CD4-positive, alpha-beta memory T cell (primary cell): ENCODE measurements at regions not wholly inside any gene's neighbourhood (a gene's known extent, or its start where the extent isn't known, plus 50 kb on each side); places are given as distances from the start of the nearest gene placed in this dataset.

Source experiments
- CTCF ChIA-PET: fragments of 350-600 bp; sonication (Branson Sonifier 250); formaldehyde crosslinking; loops from one replicate; lab custom pipeline; 2021; ENCODE audit warnings: inconsistent platforms; ENCODE audit not compliant: partially characterized antibody; lab: Charles Lee
- POLR2A ChIA-PET: fragments of 350-600 bp; sonication (Branson Sonifier 250); formaldehyde crosslinking; loops from one replicate; lab custom pipeline; 2021; ENCODE audit not compliant: partially characterized antibody; lab: Charles Lee
- DNase-seq, 5 donors: peaks; one replicate each; pipeline versions ENCODE4 v3.0.0 to v3.0.0-alpha.2; 2020 to 2022; ENCODE audit warnings: mixed read lengths in 1 of 5
- H3K27ac ChIP-seq: one replicate; pipeline ENCODE4 v1.7.0; 2013; ENCODE audit warnings: low read depth, low read length
- H3K27me3 ChIP-seq: 2 replicates; pipeline ENCODE4 v1.7.0; 2013; ENCODE audit warnings: mild to moderate bottlenecking, low read length, moderate library complexity; ENCODE audit not compliant: insufficient read depth
- H3K36me3 ChIP-seq: 2 replicates; pipeline ENCODE4 v1.7.0; 2013; ENCODE audit warnings: mild to moderate bottlenecking, low read length, moderate library complexity; ENCODE audit not compliant: insufficient read depth
- H3K4me1 ChIP-seq: 2 replicates; pipeline ENCODE4 v1.7.0; 2013; ENCODE audit warnings: mild to moderate bottlenecking, low read length, moderate library complexity; ENCODE audit not compliant: insufficient read depth
- H3K4me3 ChIP-seq, 2 donors: one replicate each; pipeline ENCODE4 v1.7.0; 2013; ENCODE audit warnings: low read length in 2 of 2, mild to moderate bottlenecking in 1 of 2
- H3K9me3 ChIP-seq, 2 donors: one replicate each; pipeline ENCODE4 v1.7.0; 2013; ENCODE audit warnings: low read length in 2 of 2, control low read depth in 1 of 2; ENCODE audit not compliant: control insufficient read depth in 1 of 2
- H3K27ac Mint-ChIP-seq, 7 donors: one replicate each; pipeline ENCODE4 v1.8.0; 2020 to 2021; ENCODE audit warnings: mixed read lengths in 7 of 7, mild to moderate bottlenecking in 6 of 7, inconsistent platforms in 3 of 7, moderate library complexity in 3 of 7
- H3K27me3 Mint-ChIP-seq, 2 donors: one replicate each; pipeline ENCODE4 v1.8.0; 2020 to 2021; ENCODE audit warnings: mixed read lengths in 2 of 2
- H3K36me3 Mint-ChIP-seq, 2 donors: one replicate each; pipeline ENCODE4 v1.8.0; 2020 to 2021; ENCODE audit warnings: mixed read lengths in 2 of 2, inconsistent platforms in 1 of 2, mild to moderate bottlenecking in 1 of 2
- H3K4me1 Mint-ChIP-seq, 4 donors: one replicate each; pipeline ENCODE4 v1.8.0; 2020 to 2021; ENCODE audit warnings: mixed read lengths in 4 of 4, mild to moderate bottlenecking in 1 of 4
- H3K4me3 Mint-ChIP-seq, 8 donors: one replicate each; pipeline ENCODE4 v1.8.0; 2020 to 2021; ENCODE audit warnings: mixed read lengths in 8 of 8, mild to moderate bottlenecking in 7 of 8, moderate library complexity in 6 of 8, inconsistent platforms in 3 of 8
- H3K9me3 Mint-ChIP-seq, 8 donors: one replicate each; pipeline ENCODE4 v1.8.0; 2020 to 2021; ENCODE audit warnings: mixed read lengths in 8 of 8, mild to moderate bottlenecking in 5 of 8, inconsistent platforms in 3 of 8, moderate library complexity in 1 of 8
- intact Hi-C: fragments of 100-400 bp; cut with micrococcal nuclease; formaldehyde crosslinking; loops from one replicate; pipeline ENCODE4 v1.15.1; 2023

DNA sequence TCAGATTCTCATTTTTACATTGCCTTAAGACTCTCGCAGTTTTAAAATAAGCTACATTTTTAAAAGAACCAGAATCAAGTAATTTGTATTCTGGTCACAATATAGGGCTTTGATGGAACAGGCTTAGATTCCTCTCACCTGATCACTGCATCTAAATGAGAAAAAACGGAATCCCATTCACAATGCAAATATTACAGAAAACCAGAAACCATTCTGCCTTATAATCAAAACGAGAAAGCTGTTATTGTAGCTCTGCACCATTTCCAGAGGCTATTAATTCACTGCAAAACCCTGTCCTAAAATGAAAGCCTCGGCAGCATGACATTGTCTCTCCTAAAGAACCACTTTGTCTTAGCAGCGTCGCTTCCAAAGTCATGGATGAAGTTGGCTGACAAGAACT, 116.1 kb upstream of the ZNF366 start:
- Mint-ChIP-seq H3K36me3 (no peaks in the 10 kb centered on the region), H3K27ac (no peak overlapping the region), H3K4me1 (no peaks in the 10 kb centered on the region), H3K4me3 (no peak overlapping the region), H3K9me3 (no peaks in the 10 kb centered on the region), H3K27me3 (peaks cover 6 to 11% of the 10 kb centered on the region in 2 donors)
- Histone ChIP-seq H3K27ac (no peak overlapping the region), H3K36me3 (no peaks in the 10 kb centered on the region), H3K4me1 (no peaks in the 10 kb centered on the region), H3K9me3 (no peaks in the 10 kb centered on the region), H3K27me3 (no peaks in the 10 kb centered on the region), H3K4me3 (no peak overlapping the region)
- CTCF ChIA-PET = interaction anchor here (2.5 kb wide), 1 partner anchor 12 kb away, joined by 14 read pairs; no protein-coding TSS in a partner anchor
- intact Hi-C loops = no loop called here
- POLR2A ChIA-PET = no interaction called here
- no peak for DNase-seq

- H3K27ac Mint-ChIP-seq = no peak overlapping the region
- DNase-seq = no peak
- H3K4me3 ChIP-seq = no peak overlapping the region
Measured at GRCh38 chr5:72622170-72622760, 115.1 kb upstream of the ZNF366 start.

DNA sequence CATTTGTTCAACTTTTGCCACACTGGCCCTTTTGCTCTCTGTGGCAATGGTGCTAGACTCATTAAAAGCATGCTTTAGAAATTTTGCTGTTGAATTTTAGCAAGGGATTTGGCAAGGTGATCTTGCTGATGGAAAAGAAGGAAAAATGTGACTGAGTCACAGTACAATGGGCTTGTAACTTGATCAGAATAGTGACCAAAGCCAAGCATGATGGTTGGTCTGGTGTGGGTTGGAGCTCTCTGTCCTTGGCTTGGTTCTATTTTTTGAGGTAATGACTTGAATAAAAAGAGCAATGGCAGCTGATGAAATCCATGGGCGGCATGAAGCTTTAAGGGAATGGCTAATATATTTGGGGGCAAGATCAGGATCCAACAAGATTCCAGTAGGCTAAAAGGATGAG, 114.4 kb upstream of the ZNF366 start:
- no peak for DNase-seq
- H3K4me3 ChIP-seq = no peak overlapping the region
- Mint-ChIP-seq H3K36me3 (no peaks in the 10 kb centered on the region), H3K27ac (no peak overlapping the region), H3K4me1 (no peaks in the 10 kb centered on the region), H3K9me3 (no peaks in the 10 kb centered on the region), H3K27me3 (peaks cover 6 to 11% of the 10 kb centered on the region in 2 donors), H3K4me3 (no peak overlapping the region)
- ChIA-PET POLR2A (no interaction called here), CTCF (interaction anchor here (1.3 to 2.5 kb wide), 2 partner anchors 9 to 11 kb away, joined by 3 to 14 read pairs; no protein-coding TSS in a partner anchor)
- no peak overlapping the region for H3K27ac ChIP-seq
- no peaks in the 10 kb centered on the region for H3K27me3 ChIP-seq
- H3K9me3 ChIP-seq = no peaks in the 10 kb centered on the region
- H3K4me1 ChIP-seq = no peaks in the 10 kb centered on the region
- no peaks in the 10 kb centered on the region for H3K36me3 ChIP-seq
- intact Hi-C loops = no loop called here

More at GRCh38 chr5:72622170-72622760, 115.1 kb upstream of the ZNF366 start:
- POLR2A ChIA-PET = no interaction called here
- no peaks in the 10 kb centered on the region for H3K4me1 ChIP-seq
- H3K36me3 Mint-ChIP-seq = no peaks in the 10 kb centered on the region
- H3K36me3 ChIP-seq = no peaks in the 10 kb centered on the region
- no peaks in the 10 kb centered on the region for H3K9me3 ChIP-seq
- H3K27ac ChIP-seq = no peak overlapping the region
- no peaks in the 10 kb centered on the region for H3K9me3 Mint-ChIP-seq
- peaks cover 6 to 11% of the 10 kb centered on the region in 2 donors for H3K27me3 Mint-ChIP-seq
- H3K27me3 ChIP-seq = no peaks in the 10 kb centered on the region
- H3K4me1 Mint-ChIP-seq = no peaks in the 10 kb centered on the region
- H3K4me3 Mint-ChIP-seq = no peak overlapping the region
- intact Hi-C loops = no loop called here
- CTCF ChIA-PET = interaction anchor here (1.3 to 2.5 kb wide), 2 partner anchors 9 to 11 kb away, joined by 3 to 14 read pairs; no protein-coding TSS in a partner anchor

- H3K27me3 Mint-ChIP-seq = peaks cover 4 to 10% of the 10 kb centered on the region in 2 donors
- DNase-seq = no peak
- H3K36me3 Mint-ChIP-seq = no peaks in the 10 kb centered on the region
- H3K4me3 Mint-ChIP-seq = no peak overlapping the region
- H3K9me3 Mint-ChIP-seq = no peaks in the 10 kb centered on the region
- H3K27ac Mint-ChIP-seq = no peak overlapping the region
- no peaks in the 10 kb centered on the region for H3K4me1 Mint-ChIP-seq
- Histone ChIP-seq H3K27ac (no peak overlapping the region), H3K36me3 (no peaks in the 10 kb centered on the region), H3K4me3 (no peak overlapping the region), H3K27me3 (no peaks in the 10 kb centered on the region), H3K4me1 (no peaks in the 10 kb centered on the region), H3K9me3 (no peaks in the 10 kb centered on the region)
- POLR2A ChIA-PET = no interaction called here
- CTCF ChIA-PET = interaction anchor here (0.9 to 1.8 kb wide), 2 partner anchors 8 to 10 kb away, joined by 4 to 7 read pairs; no protein-coding TSS in a partner anchor
- intact Hi-C loops = no loop called here
Measured at GRCh38 chr5:72619677-72620076, 112.5 kb upstream of the ZNF366 start.

- Histone ChIP-seq H3K27me3 (no peaks in the 10 kb centered on the region), H3K4me1 (no peaks in the 10 kb centered on the region), H3K27ac (no peak overlapping the region), H3K9me3 (no peaks in the 10 kb centered on the region), H3K36me3 (no peaks in the 10 kb centered on the region), H3K4me3 (no peak overlapping the region)
- intact Hi-C loops = no loop called here
- CTCF ChIA-PET = interaction anchor here (1.8 kb wide), 1 partner anchor 9 kb away, joined by 4 read pairs; no protein-coding TSS in a partner anchor
- POLR2A ChIA-PET = no interaction called here
- Mint-ChIP-seq H3K36me3 (no peaks in the 10 kb centered on the region), H3K4me3 (no peak overlapping the region), H3K4me1 (no peaks in the 10 kb centered on the region), H3K27ac (no peak overlapping the region), H3K9me3 (no peaks in the 10 kb centered on the region), H3K27me3 (peaks cover 4 to 9% of the 10 kb centered on the region in 2 donors)
- no peak for DNase-seq
Measured at GRCh38 chr5:72619251-72619650, 112.0 kb upstream of the ZNF366 start.

DNA sequence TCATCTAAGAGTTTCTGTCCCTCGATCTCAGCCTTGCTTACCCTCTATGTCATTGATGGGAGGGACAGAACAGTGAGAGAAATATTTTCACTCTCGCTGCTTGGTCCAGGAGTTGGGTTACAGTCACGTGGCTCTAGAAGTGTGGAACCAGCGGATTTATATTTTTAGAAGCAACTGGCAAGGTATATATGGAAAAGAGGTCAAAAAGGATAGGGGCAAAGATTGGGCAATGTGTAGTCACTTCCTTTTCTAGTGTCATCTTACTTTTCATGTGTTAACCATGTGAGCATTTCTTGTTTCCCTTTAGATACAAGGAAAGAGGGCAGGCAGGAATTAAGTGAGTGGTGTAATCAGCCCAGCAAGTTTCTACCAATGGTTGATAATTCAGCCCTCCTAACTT, 111.5 kb upstream of the ZNF366 start:
- Histone ChIP-seq H3K4me1 (no peaks in the 10 kb centered on the region), H3K27ac (no peak overlapping the region), H3K27me3 (no peaks in the 10 kb centered on the region), H3K9me3 (no peaks in the 10 kb centered on the region), H3K36me3 (no peaks in the 10 kb centered on the region), H3K4me3 (no peak overlapping the region)
- intact Hi-C loops = no loop called here
- CTCF ChIA-PET = no interaction called here
- no peaks in the 10 kb centered on the region for H3K4me1 Mint-ChIP-seq
- POLR2A ChIA-PET = no interaction called here
- no peaks in the 10 kb centered on the region for H3K36me3 Mint-ChIP-seq
- H3K9me3 Mint-ChIP-seq = no peaks in the 10 kb centered on the region
- DNase-seq = no peak
- no peak overlapping the region for H3K4me3 Mint-ChIP-seq
- H3K27me3 Mint-ChIP-seq = peaks cover 4 to 9% of the 10 kb centered on the region in 2 donors
- H3K27ac Mint-ChIP-seq = no peak overlapping the region

DNA sequence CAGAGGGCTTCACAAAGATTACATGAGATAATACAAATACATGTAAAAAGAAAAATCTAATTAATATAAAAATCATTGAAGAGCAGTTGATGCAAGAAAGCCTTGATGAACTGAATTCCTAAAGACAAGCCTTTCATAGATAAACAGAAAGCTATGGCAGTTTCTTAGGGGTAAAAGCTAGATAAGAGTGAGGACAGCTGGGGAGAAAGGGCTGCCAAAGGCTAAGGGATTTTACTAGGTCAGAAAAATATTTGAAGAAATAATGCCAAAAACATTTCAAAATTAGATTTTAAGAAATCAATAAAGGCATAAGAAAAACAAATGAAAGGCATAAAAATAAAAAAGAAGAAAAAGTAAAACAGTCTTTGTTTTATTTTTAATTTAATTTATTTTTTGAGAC, 107.9 kb upstream of the ZNF366 start:
- Mint-ChIP-seq H3K4me1 (peaks cover 0 to 6% (median 1%) of the 10 kb centered on the region in 4 donors), H3K9me3 (no peaks in the 10 kb centered on the region), H3K27ac (no peak overlapping the region), H3K27me3 (peaks cover 0 to 2% of the 10 kb centered on the region in 2 donors), H3K36me3 (no peaks in the 10 kb centered on the region), H3K4me3 (no peak overlapping the region)
- ChIA-PET POLR2A (no interaction called here), CTCF (no interaction called here)
- Histone ChIP-seq H3K9me3 (no peaks in the 10 kb centered on the region), H3K4me3 (no peak overlapping the region), H3K4me1 (no peaks in the 10 kb centered on the region), H3K27me3 (no peaks in the 10 kb centered on the region), H3K27ac (no peak overlapping the region), H3K36me3 (no peaks in the 10 kb centered on the region)
- DNase-seq = no peak
- intact Hi-C loops = no loop called here
